ENCODE measurements at regions not wholly inside any gene's neighbourhood (a gene's known extent, or its start where the extent isn't known, plus 50 kb on each side); places are given as distances from the start of the nearest gene placed in this dataset.

- no peak for DNase-seq
Measured at GRCh38 chr4:43351970-43352806, 459.7 kb downstream of the GRXCR1 start.

GRCh38 chr4:43352859-43353258 is 460.3 kb downstream of the GRXCR1 start:
- DNase-seq = no peak

GRCh38 chr4:43353552-43353951 is 461.0 kb downstream of the GRXCR1 start:
- no peak for DNase-seq

- no peak for DNase-seq
Measured at GRCh38 chr4:43356786-43357185, 464.3 kb downstream of the GRXCR1 start.

DNA sequence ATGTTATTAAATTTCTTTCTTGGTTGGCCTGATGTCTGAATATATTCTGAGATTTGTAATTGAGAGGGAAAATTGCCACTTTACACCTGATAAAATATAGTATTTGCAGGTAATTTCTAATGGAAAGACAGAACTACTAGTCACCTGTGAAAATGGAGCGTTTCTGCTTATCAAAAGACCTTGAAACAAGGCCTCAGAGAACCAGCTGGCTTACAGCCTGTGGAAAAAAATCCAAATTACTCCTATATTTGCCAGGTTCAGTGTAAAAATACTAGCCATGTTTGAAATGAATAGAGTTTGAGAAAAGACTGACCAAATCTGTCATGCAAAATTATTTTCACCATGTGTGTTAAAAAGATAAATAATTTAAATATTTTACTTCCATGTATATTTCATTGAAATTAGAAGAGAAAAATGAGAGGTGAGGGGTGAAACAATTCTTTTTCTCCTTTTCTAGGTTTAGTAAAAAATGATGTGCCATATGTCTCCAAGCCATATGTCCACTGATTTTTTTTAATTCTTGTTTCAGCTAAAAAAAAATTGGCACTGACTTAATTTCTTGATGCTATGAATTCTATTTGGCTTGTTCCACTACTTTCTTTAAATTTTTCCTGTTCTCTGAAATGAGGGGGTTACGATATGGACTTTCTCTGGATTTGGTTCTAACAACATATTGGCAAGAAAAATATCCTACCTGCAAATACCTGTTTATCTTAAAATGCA is 464.9 kb downstream of the GRXCR1 start:
- no peak for DNase-seq

DNA sequence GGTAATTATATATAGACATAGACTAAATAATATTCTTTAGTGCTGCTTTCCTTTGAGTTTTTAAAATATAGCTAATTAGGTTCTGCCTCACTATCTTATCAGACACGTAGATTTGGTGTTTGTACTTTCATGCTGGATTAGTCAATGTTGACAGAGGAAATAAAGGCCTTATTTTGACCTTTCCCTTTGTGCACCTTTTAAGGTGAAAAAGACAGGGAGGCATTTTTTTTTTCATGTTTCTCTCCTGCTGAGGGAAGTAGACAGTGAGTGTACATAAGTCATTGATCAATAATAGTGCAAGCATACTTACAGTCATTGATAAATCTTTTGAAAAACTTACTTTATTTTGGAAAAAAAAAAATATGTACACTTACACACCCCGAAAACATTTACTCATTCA is 467.8 kb downstream of the GRXCR1 start:
- no peak for DNase-seq

DNA sequence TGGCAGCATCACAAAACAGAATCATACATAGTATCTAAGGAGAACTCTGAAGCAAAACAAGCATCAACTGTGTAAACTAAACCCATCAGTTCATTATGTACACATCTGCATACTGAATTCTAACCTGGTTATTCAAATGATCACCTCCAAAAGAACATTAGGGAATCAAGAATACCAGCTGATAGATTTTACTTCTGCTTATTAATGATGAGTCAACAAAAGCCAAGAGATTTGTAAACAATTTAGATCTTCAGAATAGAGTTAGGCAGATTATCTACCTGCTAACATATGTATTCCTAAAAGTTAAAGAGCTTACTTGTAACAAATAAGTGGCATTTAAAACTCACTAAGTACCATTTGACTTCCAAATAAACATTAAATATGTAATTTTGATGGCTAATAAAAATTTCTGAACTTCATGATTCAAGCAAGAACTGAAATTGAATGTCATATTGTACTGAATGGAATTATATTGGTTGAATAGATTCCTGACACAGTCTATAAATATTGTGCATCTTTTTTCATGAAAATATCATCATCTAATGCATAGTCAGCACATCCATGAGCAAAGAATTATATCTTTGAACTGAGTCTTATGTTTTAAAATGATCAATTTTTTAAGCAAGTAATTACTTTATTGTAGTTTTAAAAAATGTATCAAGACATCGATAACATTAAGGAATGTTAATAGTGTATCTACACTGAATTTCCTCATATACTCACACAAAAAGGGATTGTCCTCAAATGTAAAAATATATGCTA is 470.5 kb downstream of the GRXCR1 start:
- DNase-seq = no peak

GRCh38 chr4:43369036-43369594 is 476.6 kb downstream of the GRXCR1 start:
- DNase-seq = no peak

DNA sequence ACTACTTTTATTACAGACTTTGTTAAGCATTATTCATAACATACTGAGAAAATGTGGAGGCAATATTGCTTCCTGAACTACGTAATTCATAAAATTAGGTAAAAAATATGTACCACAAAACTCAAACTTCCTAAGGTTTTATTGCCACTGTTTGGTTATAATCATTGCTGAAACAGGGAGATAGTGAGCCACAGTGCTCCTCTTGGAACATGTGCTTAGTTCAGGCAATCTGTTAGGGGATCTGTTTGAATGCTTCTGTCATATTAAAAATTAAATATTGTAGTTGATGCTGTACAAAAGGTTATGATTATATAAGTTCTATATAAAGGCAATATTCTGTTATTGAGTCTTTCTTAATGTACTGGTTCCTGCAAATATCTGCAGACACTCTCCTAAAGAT is 480.7 kb downstream of the GRXCR1 start:
- DNase-seq = no peak

- DNase-seq = no peak
Measured at GRCh38 chr4:43374216-43374751, 481.8 kb downstream of the GRXCR1 start.

- DNase-seq = no peak
Measured at GRCh38 chr4:43379016-43379415, 486.5 kb downstream of the GRXCR1 start.

DNA sequence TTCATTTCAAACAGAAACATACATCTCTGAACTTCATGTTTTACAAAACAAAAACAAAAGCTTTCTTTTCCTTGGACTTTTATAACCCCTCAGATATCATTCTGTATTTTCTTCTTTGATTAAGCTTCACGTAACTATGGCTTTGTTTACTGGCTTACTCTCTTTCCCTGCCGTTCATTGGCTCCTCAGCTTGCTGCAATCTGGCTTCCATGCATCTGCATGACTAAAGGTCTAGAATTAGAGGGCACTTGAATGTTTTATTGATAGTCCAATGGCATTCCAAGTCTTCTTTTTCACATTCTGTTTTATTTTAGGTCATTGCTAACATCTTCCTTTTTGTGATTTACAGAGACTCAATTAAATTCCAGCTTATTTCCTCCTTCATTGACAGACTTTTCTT is 487.6 kb downstream of the GRXCR1 start:
- DNase-seq = no peak

GRCh38 chr4:43391069-43391468 is 498.6 kb downstream of the GRXCR1 start:
- DNase-seq = no peak

GRCh38 chr4:43394976-43395375 is 502.5 kb downstream of the GRXCR1 start:
- DNase-seq = no peak

GRCh38 chr4:43399726-43400125 is 507.2 kb downstream of the GRXCR1 start:
- DNase-seq = no peak

DNA sequence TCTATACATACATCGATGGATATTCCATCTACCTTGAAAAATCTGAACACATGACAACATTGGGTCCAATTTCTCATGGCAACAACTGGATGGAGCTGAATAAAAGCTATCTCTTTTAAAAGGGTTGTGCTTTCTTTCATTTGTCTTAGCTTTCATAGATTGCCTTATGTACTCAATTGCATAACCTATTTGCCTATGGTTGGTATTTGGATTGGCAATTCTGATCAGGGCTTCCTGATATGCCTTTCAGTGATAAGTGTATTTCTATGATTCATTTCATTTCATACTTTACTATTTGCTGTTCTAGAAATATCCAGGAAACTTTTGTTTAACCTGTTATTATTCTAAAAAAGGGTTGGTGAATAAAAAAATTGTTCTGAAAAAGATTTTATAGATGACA is 509.9 kb downstream of the GRXCR1 start:
- DNase-seq = no peak

- DNase-seq = no peak
Measured at GRCh38 chr4:43410636-43411035, 518.1 kb downstream of the GRXCR1 start.

DNA sequence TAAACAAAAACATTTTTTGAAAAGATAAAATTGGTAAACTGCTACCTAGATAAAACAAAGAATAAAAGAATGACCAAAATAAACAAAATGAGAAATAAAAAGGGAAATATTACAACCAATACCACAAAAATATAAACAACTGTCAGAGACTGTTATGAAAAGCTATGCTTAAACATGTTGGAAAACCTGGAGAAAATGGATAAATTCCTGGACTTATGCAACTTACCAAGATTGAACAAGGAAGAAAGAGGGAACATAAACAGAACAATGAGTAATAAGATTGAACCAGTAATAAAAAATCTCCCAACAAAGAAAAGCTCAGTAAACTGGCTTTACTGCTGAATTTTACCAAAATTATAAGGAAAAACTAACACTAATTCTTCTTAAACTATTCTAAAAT is 518.7 kb downstream of the GRXCR1 start:
- no peak for DNase-seq

DNA sequence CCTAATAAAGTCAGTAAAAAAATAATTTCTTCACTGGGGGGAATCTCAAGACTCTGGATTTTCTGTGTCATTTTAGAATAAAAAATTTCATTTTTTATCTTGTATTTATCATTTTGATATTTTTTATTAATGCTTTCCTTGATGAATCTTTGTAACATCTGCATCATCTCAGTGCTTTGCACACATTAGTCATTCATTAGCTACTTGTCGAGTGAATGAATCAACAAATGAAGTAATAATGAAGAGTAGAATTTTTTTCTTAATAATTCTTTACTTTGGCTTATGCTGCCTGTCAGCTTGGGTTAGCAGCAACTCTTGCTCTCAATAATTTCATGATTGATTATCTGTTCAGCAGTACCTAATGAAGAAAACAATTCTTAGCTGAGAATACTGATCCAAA is 530.8 kb downstream of the GRXCR1 start:
- no peak for DNase-seq

- DNase-seq = no peak
Measured at GRCh38 chr4:43425206-43425605, 532.7 kb downstream of the GRXCR1 start.

GRCh38 chr4:43435291-43435690 is 542.8 kb downstream of the GRXCR1 start:
- no peak for DNase-seq

GRCh38 chr4:43452948-43453347 is 560.4 kb downstream of the GRXCR1 start:
- no peak for DNase-seq

DNA sequence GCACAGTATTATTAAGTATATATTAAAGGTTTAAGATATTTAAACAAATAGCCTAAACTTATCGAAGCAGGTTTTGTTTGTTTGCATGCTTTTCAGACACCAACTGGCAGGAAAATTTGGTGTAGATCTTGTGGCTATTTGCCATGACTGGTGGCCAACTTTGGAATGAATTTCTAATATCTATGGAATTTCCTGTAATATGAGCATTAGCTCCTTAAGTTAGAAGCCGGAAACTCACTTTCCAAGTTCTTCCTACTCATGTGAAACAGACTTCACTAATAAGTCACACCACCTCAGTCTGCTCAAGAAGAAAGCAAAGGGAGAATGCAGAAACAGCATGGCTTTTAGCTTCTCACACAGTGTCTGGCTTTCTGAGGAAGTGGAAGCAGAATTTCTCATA is 563.9 kb downstream of the GRXCR1 start:
- DNase-seq = peak; percentile 23

All from EL (cell line).